ENCODE measurements at regions not wholly inside any gene's neighbourhood (a gene's known extent, or its start where the extent isn't known, plus 50 kb on each side); places are given as distances from the start of the nearest gene placed in this dataset.

- no peaks in the 10 kb centered on the region for H3K36me3 ChIP-seq
- TF ChIP-seq CTCF (IDR thresholded peaks at IDR 0.05) = no peak
- intact Hi-C loops (cut with DNase I) = no loop called here
- no peak overlapping the region for H3K27ac ChIP-seq
- no peak for ATAC-seq
- H3K4me1 ChIP-seq = no peaks in the 10 kb centered on the region
- no peaks in the 10 kb centered on the region for H3K9me3 ChIP-seq
- no peak for DNase-seq
- no peak overlapping the region for H3K4me3 ChIP-seq
- no peaks in the 10 kb centered on the region for H3K27me3 ChIP-seq
Measured at GRCh38 chr3:187807086-187807862, 62.0 kb upstream of the BCL6 start.

- no peaks in the 10 kb centered on the region for H3K4me1 ChIP-seq
- no peak overlapping the region for H3K4me3 ChIP-seq
- H3K9me3 ChIP-seq = no peaks in the 10 kb centered on the region
- intact Hi-C loops (cut with DNase I) = no loop called here
- no peaks in the 10 kb centered on the region for H3K27me3 ChIP-seq
- H3K36me3 ChIP-seq = no peaks in the 10 kb centered on the region
- no peak for TF ChIP-seq CTCF (IDR thresholded peaks at IDR 0.05)
- no peak for ATAC-seq
- no peak overlapping the region for H3K27ac ChIP-seq
- no peak for DNase-seq
Measured at GRCh38 chr3:187808527-187808895, 63.2 kb upstream of the BCL6 start.

GRCh38 chr3:187809612-187809991 lies 64.3 kb upstream of the BCL6 start:
- intact Hi-C loops (cut with DNase I) = no loop called here
- H3K27me3 ChIP-seq = no peaks in the 10 kb centered on the region
- no peak overlapping the region for H3K4me3 ChIP-seq
- no peaks in the 10 kb centered on the region for H3K4me1 ChIP-seq
- H3K36me3 ChIP-seq = no peaks in the 10 kb centered on the region
- ATAC-seq = no peak
- H3K27ac ChIP-seq = no peak overlapping the region
- DNase-seq = no peak
- no peak for TF ChIP-seq CTCF (IDR thresholded peaks at IDR 0.05)
- H3K9me3 ChIP-seq = no peaks in the 10 kb centered on the region

- no peak for DNase-seq
- H3K9me3 ChIP-seq = no peaks in the 10 kb centered on the region
- no peak for ATAC-seq
- H3K27me3 ChIP-seq = no peaks in the 10 kb centered on the region
- intact Hi-C loops (cut with DNase I) = no loop called here
- H3K4me3 ChIP-seq = no peak overlapping the region
- TF ChIP-seq CTCF (IDR thresholded peaks at IDR 0.05) = no peak
- no peaks in the 10 kb centered on the region for H3K36me3 ChIP-seq
- no peak overlapping the region for H3K27ac ChIP-seq
- no peaks in the 10 kb centered on the region for H3K4me1 ChIP-seq
Measured at GRCh38 chr3:187810021-187810446, 64.8 kb upstream of the BCL6 start.

- no peak for DNase-seq
- Histone ChIP-seq H3K4me3 (no peak overlapping the region), H3K36me3 (no peaks in the 10 kb centered on the region), H3K27me3 (no peaks in the 10 kb centered on the region), H3K4me1 (no peaks in the 10 kb centered on the region), H3K9me3 (no peaks in the 10 kb centered on the region), H3K27ac (no peak overlapping the region)
- intact Hi-C loops (cut with DNase I) = no loop called here
- no peak for TF ChIP-seq CTCF (IDR thresholded peaks at IDR 0.05)
- peak; percentile 72 for ATAC-seq
Measured at GRCh38 chr3:187811585-187812250, 66.5 kb upstream of the BCL6 start.

Measured in upper lobe of right lung (tissue), 1 donor.